Suppressor macrophage treated with lipopolysaccharide for 1 hour (primary cell): ENCODE measurements at regions not wholly inside any gene's neighbourhood (a gene's known extent, or its start where the extent isn't known, plus 50 kb on each side); places are given as distances from the start of the nearest gene placed in this dataset.
A peak's percentile ranks its signal among the peaks of the same experiment; 100 is the strongest.
"Not testable (repeated sequence)": the region's sequence is repeated elsewhere in the genome, so short reads cannot be mapped to it uniquely, and the experiment has no call there.

Experiments used
- DNase-seq, 3 donors: peaks; one replicate each; pipeline ENCODE4 v3.0.0-alpha.2; 2020 to 2022

- no peak for DNase-seq
These were observed 474.4 kb upstream of the DCN start for GRCh38 chr12:91657032-91657431.

GRCh38 chr12:91655966-91656365 is 473.3 kb upstream of the DCN start:
- no peak for DNase-seq

- DNase-seq, result no peak
These were observed 471.5 kb upstream of the DCN start for GRCh38 chr12:91654087-91654486.

- DNase-seq, result no peak
These were observed 469.1 kb upstream of the DCN start for GRCh38 chr12:91651728-91652127.

- DNase-seq, result no peak
These were observed 461.1 kb upstream of the DCN start for GRCh38 chr12:91643763-91644162.

GRCh38 chr12:91640021-91640420 is 457.4 kb upstream of the DCN start:
- DNase-seq, result no peak

- no peak for DNase-seq
These were observed 456.7 kb upstream of the DCN start for GRCh38 chr12:91639327-91639726.

GRCh38 chr12:91637789-91638624 is 455.4 kb upstream of the DCN start:
- DNase-seq, result no peak

GRCh38 chr12:91636721-91637120 is 454.1 kb upstream of the DCN start:
- DNase-seq, result no peak

- DNase-seq, result not testable (repeated sequence)
These were observed 451.7 kb upstream of the DCN start for GRCh38 chr12:91634386-91634713.

- DNase-seq, result no peak
These were observed 451.2 kb upstream of the DCN start for GRCh38 chr12:91633734-91634357.

- DNase-seq, result no peak
These were observed 450.6 kb upstream of the DCN start for GRCh38 chr12:91633206-91633605.

- no peak for DNase-seq
These were observed 449.6 kb upstream of the DCN start for GRCh38 chr12:91632042-91632786.

- peak; percentile 25 to 55 (median 40) for DNase-seq
These were observed 448.1 kb upstream of the DCN start for GRCh38 chr12:91630596-91631293.

GRCh38 chr12:91630083-91630482 is 447.5 kb upstream of the DCN start:
- DNase-seq, result no peak

- DNase-seq, result no peak
These were observed 446.8 kb upstream of the DCN start for GRCh38 chr12:91629440-91629839.

- DNase-seq, result no peak
These were observed 446.0 kb upstream of the DCN start for GRCh38 chr12:91628656-91629055.

- no peak for DNase-seq
These were observed 444.6 kb upstream of the DCN start for GRCh38 chr12:91627225-91627624.

- DNase-seq, result no peak
These were observed 440.4 kb upstream of the DCN start for GRCh38 chr12:91622981-91623380.

- DNase-seq, result no peak
These were observed 439.4 kb upstream of the DCN start for GRCh38 chr12:91622037-91622436.

GRCh38 chr12:91620992-91621391 is 438.4 kb upstream of the DCN start:
- no peak for DNase-seq

- no peak for DNase-seq
These were observed 437.8 kb upstream of the DCN start for GRCh38 chr12:91620422-91620821.

GRCh38 chr12:91618281-91618680 is 435.7 kb upstream of the DCN start:
- DNase-seq, result no peak
